NCI-H69 (cell line): ENCODE measurements at regions not wholly inside any gene's neighbourhood (a gene's known extent, or its start where the extent isn't known, plus 50 kb on each side); places are given as distances from the start of the nearest gene placed in this dataset.
A peak's percentile ranks its signal among the peaks of the same experiment; 100 is the strongest.
"Not testable (repeated sequence)": the region's sequence is repeated elsewhere in the genome, so short reads cannot be mapped to it uniquely, and the experiment has no call there.

Experiments
- DNase-seq: peaks from one replicate; lab custom pipeline; 2025; lab: John Stamatoyannopoulos, UW

DNA sequence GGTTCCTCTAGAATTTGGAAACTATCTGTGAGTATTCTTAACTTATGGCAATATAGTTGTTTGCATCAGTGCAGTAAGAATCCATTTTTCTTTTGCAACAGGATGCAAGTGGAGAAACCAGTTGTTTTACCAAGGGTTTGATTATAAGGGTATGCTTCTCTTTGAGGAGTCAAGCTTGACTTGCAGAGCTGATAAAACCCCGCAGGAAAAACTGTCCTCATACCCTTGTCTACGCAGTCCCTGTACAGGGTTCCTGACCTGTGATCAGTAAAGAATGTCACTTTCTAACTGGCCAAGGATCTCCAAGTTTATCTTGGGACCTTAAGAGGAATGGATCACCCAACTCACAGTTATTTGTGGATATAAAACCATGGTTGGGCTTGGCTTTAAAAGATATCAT is 161.1 kb upstream of the OLIG3 start:
- DNase-seq: no peak

DNA sequence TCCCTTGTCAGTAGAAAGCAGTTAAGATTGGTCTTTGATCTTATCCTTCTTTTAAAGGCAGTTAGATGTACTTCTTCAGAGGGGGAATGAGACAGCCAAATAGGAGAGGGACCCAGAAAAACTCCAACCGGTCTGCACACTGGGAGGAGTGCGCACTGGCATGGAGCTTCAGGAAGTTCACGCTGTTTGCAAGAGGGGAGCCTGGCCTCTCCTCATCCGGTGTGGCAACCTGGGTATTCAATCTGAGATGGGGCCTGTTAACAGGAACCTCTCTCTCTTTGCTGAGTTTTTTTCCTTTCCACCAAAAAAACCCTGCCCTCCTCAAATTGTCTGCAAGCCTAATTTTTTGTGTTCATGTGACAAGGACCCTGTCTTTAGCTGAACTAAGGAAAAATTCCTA is 162.5 kb upstream of the OLIG3 start:
- no peak for DNase-seq

DNA sequence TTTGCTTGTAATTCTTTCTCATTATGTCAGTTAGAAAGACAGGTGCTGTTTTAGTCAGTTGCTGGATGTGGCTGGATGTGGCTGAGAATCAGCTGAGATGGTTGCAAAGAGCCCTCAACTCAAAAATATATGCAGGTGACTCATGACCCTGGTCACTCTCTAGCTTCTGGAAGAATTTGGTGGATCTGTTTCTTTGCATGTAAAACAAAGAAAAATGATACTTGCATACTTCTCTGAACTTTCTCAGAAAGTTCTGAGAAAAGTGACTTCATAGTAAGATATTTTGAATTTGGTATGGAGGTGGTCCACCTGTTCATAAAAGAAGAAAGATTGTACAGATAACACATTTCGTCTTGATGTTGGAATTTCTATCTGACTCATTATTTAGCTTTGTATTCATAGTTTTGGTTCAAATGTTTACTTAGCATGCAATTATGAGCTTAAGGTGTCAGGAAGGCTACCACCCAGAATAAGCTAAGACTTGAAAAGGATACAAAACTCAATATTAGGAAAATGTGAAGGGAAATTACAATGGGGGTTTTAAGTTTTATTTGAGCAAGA is 163.2 kb upstream of the OLIG3 start:
- DNase-seq: peak; percentile 74

DNA sequence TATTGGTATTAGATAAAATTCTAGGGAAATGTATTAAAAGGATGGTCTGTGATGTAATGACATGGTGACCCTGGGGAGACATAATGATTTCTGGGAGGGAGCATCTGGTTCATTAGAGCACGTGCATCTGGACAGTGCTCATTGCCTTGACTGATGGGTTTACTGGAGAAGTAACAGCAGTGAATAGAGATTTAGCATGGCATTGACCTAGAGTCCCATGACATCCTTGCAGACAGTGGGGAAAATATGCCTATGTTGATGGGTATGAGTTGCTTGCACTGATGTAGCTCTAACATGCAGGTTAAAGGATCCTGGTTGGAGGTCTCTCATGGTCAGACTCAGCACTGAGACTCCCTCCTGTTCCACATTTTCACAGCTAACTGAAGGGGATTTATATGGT is 164.1 kb upstream of the OLIG3 start:
- DNase-seq: peak; percentile 72

DNA sequence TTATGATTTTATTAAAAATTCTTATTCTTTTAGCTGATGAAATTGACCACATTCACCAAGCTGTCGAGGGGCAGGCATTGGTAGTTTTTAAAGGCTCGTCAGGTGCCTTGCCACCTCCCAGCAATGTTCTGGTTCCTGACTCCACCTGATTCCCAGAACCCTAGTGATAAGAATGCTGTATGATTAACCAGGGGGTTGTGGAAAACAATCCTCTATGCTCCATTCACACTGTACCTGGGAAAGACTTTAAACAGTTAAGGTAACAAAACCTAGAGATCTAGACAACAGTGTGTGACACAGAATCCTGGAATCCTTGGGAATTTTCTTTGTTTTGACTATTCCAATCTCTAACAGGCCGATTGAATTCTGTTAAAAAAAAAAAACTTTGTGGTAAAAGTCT is 165.7 kb upstream of the OLIG3 start:
- no peak for DNase-seq

DNA sequence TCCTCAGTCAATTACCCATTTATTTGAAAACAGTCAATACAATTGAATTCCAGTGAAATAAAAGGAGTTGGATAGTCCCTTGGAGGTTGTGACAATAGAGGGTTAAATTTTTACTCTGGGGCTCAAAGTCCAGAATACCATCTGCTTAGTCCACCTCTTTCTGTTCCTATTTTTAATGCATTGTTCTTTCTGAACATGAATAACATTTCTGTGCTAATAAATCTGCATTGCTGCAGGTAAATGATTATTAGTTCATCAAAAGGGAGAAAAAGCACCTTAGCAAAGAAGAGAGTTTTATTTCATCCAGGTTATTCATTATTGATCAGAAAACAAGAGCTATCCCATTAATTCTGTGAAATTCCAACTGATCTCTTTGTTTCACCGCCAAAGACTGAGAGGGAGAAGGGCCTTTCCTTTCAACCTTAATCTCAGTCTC is 166.1 kb upstream of the OLIG3 start:
- DNase-seq: peak; percentile 60

DNA sequence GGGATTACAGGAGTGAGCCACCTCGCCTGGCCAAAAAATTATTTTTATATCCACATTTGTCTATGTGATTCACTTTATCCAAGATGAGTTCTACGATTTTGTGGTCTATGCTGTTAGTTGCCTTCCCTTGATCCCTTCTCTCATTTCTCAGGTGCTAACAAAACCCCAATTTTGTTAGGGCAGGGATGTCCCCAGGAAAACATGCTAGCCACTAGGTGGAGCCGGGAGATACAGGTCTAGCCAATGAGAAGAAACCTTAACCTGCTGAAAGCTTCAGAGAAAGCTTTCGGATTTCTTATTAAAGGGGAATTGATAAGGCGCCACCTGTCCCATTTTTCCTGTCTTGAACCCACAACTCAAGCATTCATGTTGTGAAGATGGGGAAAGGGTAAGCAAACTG is 167.4 kb upstream of the OLIG3 start:
- DNase-seq: peak; percentile 63

DNA sequence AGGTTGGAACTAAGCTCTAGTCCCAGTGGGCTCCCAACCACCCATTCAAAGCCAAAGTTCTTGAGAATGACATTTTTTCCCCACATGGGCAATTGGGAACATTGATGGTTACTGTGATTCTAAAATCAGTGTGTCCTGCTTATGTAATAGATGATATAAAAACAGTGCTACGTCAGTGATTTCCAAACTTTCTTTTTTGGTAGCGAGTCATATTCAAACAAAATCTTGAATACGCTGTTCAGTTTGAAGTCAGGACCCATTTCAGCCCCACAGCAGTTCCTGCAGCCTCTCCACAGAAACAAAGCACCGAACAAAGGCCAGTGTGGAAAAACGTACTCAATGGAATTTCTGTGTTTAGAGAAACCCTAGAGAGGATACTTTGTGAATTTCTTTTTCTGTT is 170.0 kb upstream of the OLIG3 start:
- DNase-seq: no peak

DNA sequence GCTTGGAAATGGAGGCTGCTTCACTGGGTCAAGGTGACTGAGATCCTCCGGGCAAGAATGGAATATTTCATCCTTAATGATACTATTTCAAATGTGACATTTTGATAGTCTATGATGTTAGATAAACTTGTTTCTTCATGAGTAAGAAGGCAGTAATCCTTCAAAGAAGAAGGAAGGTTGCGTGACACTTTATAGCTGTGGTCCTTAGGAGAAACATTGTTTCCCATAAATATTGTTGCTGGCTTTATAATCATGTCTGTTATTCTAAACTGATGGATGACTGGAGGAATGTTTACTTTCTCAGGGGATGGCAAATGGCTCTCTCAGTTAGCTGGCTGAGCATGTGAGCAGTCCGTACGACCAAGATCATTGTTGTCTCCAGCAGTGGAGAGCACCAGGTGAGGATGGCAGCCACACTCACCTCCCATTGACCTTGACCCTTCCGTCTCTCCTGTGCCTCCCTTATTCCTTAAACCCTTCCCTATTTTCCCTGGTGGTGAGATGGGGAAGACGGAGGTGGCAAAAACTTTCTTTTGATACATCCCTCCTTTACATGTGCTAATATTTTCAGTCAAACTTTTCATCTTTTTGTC is 171.2 kb upstream of the OLIG3 start:
- no peak for DNase-seq

DNA sequence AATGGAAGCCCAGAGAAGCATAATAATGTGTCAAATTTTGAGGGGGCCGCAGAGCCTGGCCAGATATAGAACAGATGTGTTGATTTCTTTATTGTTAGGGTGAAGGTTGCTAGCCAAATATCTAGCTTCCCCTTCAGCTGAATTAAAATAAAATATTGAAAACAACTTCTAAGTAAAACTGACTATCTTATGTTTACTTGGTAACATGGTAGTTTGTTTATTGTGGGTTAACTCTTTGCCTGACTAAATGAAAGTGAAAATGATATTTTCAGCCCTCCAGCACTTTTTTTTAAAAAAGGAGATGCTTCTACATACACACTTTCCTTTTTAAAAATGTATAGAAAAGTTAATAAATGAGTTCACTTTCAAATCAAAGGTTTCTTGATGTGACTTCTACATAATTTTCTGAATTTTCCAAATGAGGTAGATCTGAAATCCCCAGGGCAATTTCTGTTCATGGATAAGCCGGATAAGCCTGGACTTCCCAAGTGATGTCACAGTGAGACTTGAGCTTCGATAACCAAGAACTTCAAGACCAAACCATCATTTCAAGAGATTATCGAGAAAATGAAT is 172.1 kb upstream of the OLIG3 start:
- no peak for DNase-seq

DNA sequence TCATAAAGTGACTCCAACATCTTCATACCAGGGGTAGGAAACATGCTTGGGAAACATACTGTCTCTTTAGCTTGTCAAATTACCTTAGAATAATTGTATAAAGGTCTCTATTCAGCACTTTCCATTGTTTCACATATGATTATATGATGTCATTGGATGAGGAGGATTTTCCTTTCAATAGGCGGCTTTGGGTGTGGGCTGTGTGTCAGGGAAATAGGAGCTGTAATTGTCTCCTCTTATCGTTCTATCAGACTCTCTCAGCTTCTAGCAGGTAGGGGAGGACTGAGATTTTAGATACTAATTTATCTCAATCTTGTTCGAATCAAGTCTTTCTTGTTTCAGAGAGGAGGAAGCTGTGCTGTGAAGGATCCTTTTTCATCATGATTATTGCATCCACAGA is 179.4 kb upstream of the OLIG3 start:
- peak; percentile 22 for DNase-seq

DNA sequence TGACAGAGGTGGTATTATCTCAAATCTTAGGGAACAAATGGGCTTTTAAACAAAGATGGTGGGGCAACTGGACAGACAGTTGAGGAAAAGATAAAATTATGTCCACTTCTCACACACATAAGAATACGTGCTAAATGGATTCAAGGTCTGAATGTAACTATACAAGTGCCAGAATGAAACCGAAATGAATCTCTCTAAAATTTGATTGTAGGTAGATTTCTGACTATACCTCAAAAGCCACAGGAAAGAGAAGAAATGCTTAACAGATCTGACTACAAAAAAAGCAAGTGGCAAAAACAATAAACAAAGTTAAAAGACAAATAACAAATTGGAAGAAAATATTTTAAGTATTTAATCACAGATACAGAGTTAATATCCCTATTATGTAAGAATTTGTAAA is 182.7 kb upstream of the OLIG3 start:
- DNase-seq: no peak

DNA sequence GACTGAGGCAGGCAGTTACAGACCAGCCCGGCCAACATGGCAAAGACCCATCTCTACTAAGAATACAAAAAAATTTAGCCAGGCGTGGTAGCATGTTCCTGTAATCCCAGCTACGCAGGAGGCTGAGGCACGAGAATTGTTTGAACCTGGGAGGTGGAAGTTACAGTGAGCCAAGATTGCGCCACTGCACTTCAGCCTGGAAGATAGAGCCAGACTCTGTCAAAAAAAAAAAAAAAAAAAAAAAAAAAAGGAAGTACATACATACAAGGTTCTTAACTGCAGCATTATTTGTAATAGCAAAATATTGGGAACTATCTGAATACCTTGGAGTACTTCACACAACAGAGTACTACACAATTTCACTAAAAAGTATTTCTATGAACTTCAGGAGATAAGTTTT is 183.5 kb upstream of the OLIG3 start:
- DNase-seq: no peak

DNA sequence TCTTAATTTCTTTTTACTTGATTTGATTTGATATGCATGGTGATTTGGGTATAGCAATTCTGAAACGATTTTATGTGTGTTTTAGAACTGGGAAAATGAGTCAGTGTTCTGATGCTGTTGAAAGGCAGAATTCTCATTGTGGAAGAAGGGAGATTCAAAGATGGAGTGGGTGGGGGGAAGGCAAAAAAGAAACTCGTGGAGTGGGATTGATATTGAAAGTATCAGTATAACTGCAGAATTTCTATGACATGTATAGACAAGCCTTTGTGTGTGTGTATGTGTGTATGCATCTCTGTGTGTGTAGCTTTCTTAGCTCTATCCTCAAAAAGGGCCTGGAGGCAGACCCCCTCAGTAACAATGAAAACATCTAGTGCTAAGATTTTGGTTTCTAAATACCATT is 184.3 kb upstream of the OLIG3 start:
- no peak for DNase-seq

DNA sequence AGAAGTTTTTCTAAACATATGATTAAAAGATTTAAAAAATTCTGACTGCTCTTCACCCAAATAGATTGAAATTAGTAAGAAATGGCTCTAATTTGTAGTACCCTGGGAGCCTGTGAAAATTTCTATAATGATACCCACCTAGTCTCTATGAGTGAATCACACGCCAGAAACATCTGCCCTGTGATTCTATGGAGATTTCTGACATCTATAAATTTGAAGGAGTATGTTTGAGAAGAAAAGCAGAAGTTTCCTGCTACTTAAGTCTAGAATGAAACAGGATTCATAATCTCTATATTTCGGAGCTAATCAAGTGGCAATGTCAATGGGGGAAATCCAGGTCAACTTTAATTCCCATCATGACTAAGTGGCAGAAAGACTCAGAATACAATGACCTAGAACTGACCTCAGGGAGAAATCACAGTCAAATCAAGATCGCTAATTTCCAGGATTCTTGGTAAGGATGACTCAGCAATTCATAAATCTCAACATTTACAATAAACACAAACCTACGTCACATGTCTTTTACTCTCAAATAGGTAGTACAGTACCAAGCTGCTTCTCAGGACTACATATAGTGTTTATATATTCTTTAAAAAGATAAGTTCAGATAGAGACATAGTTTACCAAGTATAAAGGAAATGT is 186.2 kb upstream of the TNFAIP3 start:
- DNase-seq: no peak

DNA sequence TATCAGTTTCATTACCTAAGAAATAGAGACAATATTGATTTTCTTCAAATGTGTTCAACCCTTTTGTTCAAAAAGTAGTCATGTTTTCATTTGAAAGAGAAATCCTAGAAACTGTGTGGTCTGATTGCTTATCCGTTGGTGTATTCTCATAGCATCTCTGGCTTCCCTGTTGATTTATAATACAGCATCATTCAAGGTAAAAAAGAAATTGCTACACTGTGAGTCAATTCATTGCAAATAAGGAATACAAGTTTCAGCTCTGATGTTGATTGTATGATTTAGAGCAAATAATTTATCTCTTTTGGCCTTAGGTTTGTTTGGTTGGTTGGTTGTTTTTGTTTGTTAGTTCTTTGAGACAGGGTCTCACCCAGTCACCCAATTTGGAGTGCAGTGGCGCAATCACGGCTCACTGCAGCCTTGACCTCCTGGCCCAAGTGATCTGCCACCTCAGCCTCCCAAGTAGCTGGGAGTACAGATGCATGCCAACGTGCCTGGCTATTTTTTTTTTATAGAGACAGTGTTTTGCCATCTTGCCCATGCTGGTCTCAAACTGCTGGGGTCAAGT is 185.5 kb upstream of the TNFAIP3 start:
- no peak for DNase-seq

DNA sequence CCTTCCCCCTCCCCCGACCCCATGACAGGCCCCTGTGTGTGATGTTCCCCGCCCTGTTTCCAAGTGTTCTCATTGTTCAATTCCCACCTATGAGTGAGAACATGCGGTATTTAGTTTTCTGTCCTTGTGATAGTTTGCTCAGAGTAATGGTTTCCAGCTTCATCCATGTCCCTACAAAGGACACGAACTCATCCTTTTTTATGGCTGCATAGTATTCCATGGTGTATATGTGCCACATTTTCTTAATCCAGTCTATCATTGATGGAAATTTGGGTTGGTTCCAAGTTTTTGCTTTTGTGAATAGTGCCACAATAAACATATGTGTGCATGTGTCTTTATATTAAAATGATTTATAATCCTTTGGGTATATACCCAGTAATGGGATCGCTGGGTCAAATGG is 184.4 kb upstream of the TNFAIP3 start:
- not testable (repeated sequence) for DNase-seq

DNA sequence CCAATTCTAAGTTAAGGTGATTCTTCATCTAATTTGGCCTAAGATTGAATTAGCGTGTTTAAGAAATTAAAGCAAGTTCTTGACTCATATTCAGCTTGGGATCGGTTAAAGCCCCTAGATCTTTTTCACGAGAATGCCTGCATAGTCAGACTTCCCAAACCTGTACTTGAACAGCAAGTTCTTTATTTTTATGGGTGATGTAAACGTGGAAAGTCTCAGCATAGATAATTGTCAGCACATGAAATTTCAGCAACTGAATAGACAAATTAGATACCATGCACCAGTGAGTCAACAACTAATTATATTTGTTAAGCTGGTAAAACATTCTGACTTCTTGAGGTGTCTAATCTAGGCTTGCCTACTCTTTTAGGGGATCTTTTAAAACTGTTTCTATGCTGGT is 183.1 kb upstream of the TNFAIP3 start:
- no peak for DNase-seq

DNA sequence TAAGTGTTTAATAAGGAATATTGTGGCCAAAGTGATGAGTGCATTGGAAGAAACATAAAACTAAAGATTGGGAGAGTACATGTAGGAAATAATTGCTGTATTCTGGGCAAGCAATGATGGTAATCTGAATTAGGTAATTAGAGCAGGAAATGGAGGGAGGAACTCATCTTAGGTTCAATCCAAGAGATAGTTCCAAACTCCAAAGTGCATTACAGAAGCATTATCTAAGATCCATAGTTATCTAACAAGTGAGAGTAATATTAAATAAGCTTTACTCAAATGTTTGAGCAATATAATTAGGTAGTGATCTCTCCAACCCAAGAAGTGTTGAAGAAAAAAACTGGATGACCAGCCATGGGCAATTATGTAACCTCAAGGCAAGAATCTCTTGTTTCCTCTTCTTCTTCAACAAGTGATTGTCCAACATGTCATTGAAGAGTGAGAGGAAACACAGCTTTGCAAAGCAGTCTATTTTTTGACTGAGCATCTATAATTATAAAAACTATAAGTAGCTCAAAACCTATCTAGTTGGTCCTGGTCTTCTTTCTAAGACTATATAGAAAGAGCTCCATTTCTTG is 181.2 kb upstream of the TNFAIP3 start:
- no peak for DNase-seq

DNA sequence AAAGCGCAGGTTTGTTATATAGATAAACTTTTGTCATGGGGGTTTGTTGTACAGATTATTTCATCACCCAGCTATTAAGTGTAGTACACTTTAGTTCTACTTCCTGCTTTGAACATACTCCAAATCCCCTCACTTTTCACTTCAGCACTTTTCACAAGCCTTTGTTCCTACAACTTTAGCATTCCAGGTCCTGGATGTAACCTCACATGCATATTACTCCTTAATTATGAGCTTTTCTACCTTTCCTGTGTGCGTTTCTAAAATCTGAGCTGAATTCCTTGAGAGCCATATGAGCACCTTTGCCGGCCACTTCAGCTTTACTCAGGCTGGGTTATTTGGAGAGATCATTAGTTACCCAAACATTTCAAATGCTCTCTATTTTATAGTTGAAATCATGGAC is 179.2 kb upstream of the TNFAIP3 start:
- DNase-seq: no peak

DNA sequence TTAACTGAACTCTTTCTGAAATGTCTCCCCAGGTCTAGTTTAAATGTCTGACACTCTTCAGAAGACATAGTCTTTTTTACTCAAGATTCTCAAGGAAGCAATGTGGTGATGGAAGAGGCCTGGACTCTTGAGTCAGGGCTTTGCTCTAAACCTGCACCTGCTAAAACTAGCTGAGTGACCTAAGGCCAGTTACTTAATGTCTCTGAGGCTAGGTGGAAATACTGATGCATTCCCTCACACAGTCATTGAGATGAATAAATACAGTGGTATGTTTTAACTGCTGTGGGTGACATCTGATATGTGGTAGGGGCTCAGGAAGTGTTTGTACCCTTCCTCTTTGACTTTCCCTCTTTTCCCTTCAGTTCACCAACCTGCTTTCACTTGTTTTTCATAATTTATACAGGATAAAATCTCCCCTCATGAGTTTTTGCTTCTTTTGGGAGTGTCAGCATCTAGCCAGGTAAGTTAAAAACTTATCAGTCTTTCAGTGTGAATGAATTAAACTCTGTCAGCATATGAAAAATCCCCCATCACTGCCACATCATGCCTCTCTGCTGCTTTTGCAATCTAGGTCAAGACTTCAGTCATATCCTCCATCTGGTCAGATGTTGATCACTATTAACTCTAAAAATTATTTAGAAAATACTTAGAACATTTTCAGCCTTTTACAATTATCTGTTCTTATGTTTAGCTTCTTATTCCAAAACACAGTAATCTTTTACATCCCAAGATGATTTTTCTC is 178.7 kb upstream of the TNFAIP3 start:
- no peak for DNase-seq

DNA sequence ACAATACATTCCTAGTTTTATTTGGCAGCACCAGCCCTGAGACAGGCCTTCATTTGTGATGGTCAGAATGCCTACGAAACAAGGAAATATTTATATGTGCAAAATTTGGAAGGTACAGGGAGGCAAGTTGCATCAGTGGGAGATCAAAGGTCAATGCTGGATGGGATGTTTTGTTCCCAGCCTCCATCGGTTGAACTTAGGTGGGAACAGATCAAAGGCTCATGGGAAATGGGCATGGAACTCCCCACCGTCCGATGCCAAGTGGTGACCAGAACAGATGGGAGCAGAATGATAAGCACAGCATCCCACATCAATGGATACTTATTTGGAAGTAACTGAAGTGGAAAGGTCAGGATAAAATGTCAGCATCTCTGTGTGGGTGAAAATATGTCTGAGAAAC is 177.7 kb upstream of the TNFAIP3 start:
- no peak for DNase-seq
